ENCODE measurements at regions not wholly inside any gene's neighbourhood (a gene's known extent, or its start where the extent isn't known, plus 50 kb on each side); places are given as distances from the start of the nearest gene placed in this dataset.
A peak's percentile ranks its signal among the peaks of the same experiment; 100 is the strongest.

- no peak for DNase-seq
Measured at GRCh38 chr14:36408388-36408787, 88.0 kb upstream of the MBIP start.

DNA sequence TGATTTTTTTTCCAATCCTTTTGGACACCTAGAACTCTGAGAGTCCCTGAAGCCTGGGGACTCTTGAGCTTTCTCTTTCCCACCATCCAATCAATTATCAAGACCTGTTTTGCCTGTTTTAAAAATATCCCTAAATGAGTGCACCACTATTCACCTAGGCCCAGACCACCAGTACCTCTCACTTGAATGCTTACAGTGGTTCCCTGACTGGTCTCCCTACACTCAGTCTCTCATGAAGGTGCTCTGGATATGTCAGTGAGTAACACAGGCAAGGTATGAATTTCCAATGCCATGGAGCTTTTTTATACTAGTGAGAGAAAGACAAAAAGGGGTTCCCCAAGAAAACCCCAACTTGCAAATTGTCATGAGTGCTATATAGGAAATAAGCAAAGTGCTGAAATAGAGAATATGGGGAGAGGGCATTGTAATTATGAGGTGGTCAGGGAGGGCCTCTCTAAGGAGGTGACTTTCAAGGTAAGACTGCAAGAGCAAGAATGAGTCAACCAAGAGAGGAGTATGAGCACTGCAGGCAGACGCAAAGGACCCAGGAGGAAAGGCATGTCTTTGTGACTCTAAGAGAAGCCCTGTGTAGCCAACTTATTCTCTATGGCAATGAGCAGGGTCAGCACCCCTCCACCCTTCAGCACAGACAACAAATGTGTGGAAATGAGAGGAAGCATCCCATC, 85.3 kb upstream of the MBIP start:
- DNase-seq = no peak

DNA sequence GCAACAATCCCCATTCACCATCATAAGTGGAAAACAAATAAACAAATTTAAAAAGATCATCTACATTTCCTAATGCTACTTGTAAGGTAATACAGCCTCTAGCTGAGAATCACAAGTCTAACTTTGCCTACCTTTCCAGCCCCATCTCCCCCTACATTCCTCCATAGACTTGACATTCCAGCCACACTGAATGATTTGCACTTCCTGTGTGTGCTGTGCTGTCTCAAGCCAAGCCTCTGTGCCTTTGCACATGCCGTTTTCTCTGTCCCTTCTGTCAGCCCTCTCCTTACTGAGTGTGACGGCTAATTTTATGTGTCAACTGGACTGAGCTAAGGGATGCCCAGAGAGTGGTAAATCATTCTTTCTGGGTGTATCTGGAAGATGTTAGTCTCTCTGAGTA, 82.4 kb upstream of the MBIP start:
- DNase-seq = no peak

DNA sequence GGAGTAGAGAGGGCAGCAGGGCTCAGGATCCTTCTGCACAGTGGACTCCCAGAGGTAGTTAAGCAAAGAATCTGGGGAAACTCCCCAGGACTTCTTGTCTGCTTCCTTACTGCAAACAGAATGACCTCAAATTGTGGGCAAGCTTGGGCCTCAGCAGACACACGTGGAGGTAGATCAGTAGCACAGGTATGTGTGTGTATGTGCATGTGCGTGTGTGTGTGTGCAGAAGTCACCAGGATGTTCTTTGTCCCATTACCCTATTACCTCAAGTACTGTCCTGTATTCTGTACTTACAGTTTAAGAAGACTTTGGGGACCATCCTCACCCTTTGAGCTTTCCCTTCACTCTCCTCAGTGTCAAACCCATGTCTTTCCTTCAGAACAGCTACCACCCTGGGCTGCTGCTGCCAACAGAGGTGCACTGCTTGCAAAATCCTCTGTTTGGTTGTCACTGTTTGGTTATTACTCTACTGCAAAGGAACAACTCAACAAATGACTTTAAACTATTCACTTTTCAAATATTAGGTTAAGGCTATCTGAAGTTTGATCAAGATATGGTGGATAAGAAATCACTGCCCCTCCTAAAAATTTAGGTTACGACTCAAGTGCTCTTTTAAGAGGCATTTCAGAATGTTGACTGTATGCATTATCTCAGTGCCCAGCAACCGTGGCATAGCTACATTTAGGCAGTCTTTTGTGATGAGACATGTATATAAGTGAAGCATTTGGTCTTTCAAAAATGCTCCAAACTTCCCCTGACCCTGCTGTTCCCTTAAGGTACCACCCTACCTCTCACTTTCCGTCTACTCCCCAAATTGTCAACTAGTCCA, 78.2 kb upstream of the MBIP start:
- DNase-seq = no peak

DNA sequence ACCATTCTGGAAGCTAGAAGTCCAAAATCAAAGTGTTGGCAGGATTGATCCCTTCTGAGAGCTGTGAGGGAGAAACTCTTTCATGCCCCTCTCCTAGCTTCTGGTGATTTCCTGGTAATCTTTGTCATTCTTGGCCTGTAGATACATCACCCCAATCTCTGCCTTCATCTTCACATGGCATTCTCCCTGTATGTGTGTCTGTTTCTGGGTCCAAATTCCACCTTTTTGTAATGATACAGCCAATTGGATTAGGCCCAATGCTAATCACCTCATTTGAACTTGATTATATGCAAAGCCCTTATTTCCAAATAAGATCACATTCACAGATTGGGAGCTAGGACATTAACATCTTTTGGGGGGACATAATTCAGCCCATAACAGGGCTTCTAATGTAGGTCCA, 76.9 kb upstream of the MBIP start:
- no peak for DNase-seq

DNA sequence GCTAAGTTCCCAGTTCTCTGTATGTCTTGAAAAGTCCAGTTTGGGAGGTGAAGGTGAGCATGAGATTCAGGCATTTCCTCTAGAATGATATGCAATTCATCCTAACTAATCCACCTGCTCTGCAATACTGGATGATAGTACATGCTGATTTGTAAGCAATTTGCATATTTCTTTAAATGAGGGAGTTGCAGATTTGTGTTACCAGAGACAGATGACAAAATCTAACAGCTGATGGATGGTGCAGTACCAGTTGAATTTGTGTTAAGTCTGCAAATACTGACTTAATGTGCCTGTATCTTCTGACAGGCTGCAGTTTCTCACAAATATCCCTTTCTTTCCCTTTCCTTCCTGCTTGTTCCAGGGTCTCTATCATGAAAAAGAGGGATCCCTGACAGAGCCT, 76.4 kb upstream of the MBIP start:
- DNase-seq = no peak

DNA sequence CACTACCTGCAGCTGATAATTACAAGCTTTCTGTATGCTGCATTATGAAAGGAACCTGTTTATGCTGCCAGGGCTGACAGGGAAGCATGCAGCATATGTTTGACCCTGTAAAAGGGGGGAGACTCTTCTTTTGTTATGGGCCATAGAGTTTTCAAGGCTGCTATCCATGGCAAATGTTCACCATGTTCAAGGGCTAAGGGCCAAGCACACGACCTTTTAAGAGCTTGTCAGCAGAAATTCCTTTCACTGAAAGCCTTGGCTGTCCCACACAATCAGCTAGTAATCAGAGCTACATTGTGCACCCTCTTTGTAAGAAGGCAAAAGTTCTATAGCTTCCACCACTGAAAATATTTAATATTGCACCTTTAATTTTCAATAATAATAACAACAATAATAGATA, 74.2 kb upstream of the MBIP start:
- no peak for DNase-seq

DNA sequence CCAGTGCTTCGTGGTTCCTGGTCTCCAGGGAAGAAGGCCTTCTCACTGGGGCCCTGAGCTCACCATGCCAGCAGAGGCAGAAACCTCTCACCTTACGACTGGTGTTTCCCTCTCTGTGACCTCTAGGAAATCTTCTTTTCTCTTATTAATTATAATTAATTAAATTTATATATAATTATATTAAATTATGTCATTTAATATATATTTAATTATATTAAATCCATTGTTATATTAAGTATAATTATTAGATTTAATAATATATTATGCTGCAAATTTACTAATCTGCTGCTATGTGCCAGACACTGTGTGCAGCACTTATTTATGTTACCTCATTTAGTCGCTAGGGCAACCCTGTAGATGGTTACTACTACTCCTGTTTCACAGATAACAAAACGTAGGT, 70.3 kb upstream of the MBIP start:
- DNase-seq = no peak

DNA sequence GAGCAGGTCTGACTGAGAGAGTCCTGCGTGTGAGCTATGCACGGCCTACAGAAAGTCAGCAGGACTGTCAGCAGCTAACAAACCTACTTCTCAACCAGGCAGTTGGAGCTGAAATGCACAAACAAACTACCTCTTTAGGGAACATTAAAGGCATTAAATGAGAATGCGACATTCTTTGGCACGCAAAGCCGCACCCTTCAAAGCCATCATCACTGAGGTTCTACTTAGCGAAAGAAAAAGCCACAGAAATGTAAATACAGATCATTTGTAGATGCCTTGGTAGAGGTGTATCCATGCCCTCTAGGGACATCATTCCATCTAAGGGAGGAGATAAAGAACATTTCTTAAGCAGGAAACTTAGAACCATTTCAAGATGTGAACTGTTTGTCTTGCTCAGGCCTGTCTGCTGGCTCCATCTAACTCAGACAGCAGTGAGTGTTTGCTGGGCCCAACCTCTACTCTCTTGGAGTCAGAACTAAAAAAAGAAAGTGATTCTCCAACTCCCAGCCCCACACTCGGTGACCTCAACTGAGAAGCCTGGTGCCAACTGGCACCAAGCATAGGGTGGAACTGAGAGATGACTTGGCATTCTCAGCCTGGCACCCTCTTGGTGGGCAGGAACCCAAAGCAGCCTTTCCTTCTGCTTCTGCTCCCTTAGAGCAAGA, 63.5 kb upstream of the MBIP start:
- DNase-seq = no peak

GRCh38 chr14:36373982-36374673, 53.7 kb upstream of the MBIP start:
- peak; percentile 51 for DNase-seq

Data from T1000 (cell line).